ENCODE measurements at regions not wholly inside any gene's neighbourhood (a gene's known extent, or its start where the extent isn't known, plus 50 kb on each side); places are given as distances from the start of the nearest gene placed in this dataset.
"Not testable (repeated sequence)": the region's sequence is repeated elsewhere in the genome, so short reads cannot be mapped to it uniquely, and the experiment has no call there.

DNA sequence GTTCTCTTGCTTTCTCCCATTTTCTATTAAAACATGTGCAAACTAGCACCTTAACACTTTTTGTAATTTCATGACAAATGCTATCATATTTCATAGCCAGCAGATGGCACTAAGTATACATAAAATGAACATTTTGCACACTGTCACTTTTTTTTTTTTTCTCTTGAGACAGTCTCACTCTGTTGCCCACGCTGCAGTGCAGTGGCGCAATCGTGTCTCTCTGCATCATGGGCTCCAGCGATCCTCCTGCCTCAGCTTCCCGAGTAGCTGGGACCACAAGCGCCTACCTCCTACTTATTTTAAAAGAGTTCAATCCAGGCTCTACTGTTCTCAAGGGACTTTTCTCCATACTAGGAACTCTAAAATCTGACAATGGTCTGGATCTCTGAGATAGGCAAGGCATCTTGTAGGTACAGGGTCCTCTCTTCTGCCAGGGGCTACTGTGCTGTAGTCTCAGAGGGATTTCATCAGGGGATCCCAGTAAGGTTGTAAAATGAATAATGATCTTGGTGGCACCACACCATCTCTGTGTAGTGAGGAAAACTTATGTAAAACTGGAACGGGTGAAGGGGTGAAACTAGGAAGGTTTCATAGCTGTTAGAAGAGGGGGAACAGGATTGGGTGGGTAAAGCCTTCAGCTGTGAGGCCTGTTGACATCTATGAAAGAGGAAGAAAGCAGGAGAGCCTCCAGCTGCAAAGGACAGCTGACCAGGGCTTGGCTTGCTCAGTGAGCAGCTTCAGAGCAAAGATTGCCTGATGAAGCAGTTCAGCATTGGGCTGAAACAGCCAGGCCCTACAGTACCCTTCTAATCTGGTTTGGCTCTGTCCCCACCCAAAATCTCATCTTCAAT, 196.9 kb downstream of the AVL9 start:
- TF ChIP-seq CTCF (IDR thresholded peaks at IDR 0.05; ENCODE audit: poor library complexity): peak; percentile 44
- not testable (repeated sequence) for H3K27ac ChIP-seq; H3K4me3 ChIP-seq; H3K36me3 ChIP-seq (replicated peaks; ENCODE audit: insufficient read depth, low read depth); H3K27me3 ChIP-seq; H3K79me2 ChIP-seq; H3K9me2 ChIP-seq (replicated peaks; ENCODE audit: insufficient read depth); H3K4me1 ChIP-seq (ENCODE audit: insufficient read depth); H4K20me1 ChIP-seq (ENCODE audit: insufficient read depth, poor library complexity, severe bottlenecking); H2AFZ ChIP-seq; DNase-seq (ENCODE audit: low spot score); H3K9me3 ChIP-seq (ENCODE audit: low read depth)
- H3K4me2 ChIP-seq: peak overlapping the region; percentile 27
- 72% methylated on average over 7 of the region's 7 CpGs for WGBS (ENCODE audit: low lambda C conversion rate, missing lambda C conversion rate)

GRCh38 chr7:32688092-32688491, 192.8 kb downstream of the AVL9 start:
- not testable (repeated sequence) for H3K9me3 ChIP-seq (ENCODE audit: low read depth); H3K36me3 ChIP-seq (replicated peaks; ENCODE audit: insufficient read depth, low read depth); DNase-seq (ENCODE audit: low spot score); H3K79me2 ChIP-seq; H4K20me1 ChIP-seq (ENCODE audit: insufficient read depth, poor library complexity, severe bottlenecking); H3K9me2 ChIP-seq (replicated peaks; ENCODE audit: insufficient read depth); H3K4me3 ChIP-seq; H3K4me2 ChIP-seq; H3K4me1 ChIP-seq (ENCODE audit: insufficient read depth); H3K27me3 ChIP-seq; H2AFZ ChIP-seq; H3K27ac ChIP-seq
- WGBS (ENCODE audit: low lambda C conversion rate, missing lambda C conversion rate): 86% methylated on average over 12 of the region's 13 CpGs

- WGBS (ENCODE audit: low lambda C conversion rate, missing lambda C conversion rate): 58% methylated on average over 3 of the region's 3 CpGs
- no peak for DNase-seq (ENCODE audit: low spot score)
- no peak for TF ChIP-seq CTCF (IDR thresholded peaks at IDR 0.05; ENCODE audit: poor library complexity)
- no peak for TF ChIP-seq EZH2phosphoT487 (IDR thresholded peaks at IDR 0.05; ENCODE audit: low read depth, severe bottlenecking, unreplicated experiment)
- TF ChIP-seq EZH2 (IDR thresholded peaks at IDR 0.05; ENCODE audit: borderline replicate concordance): no peak
These were observed 185.9 kb downstream of the AVL9 start for GRCh38 chr7:32681174-32681518.

GRCh38 chr7:32680259-32681173, 185.2 kb downstream of the AVL9 start:
- DNase-seq (ENCODE audit: low spot score): peak; percentile 12
- 51% methylated on average over 6 of the region's 6 CpGs for WGBS (ENCODE audit: low lambda C conversion rate, missing lambda C conversion rate)
- Histone ChIP-seq H3K9me3 (ENCODE audit: low read depth) (no peaks in the 10 kb centered on the region), H4K20me1 (ENCODE audit: insufficient read depth, poor library complexity, severe bottlenecking) (no peaks in the 10 kb centered on the region), H3K9me2 (replicated peaks; ENCODE audit: insufficient read depth) (no peaks in the 10 kb centered on the region), H3K27ac (no peak overlapping the region), H3K79me2 (no peaks in the 10 kb centered on the region), H3K27me3 (no peaks in the 10 kb centered on the region), H3K36me3 (replicated peaks; ENCODE audit: insufficient read depth, low read depth) (no peaks in the 10 kb centered on the region), H3K4me2 (no peak overlapping the region), H3K4me1 (ENCODE audit: insufficient read depth) (no peaks in the 10 kb centered on the region), H3K4me3 (no peak overlapping the region), H2AFZ (no peak overlapping the region)
- TF ChIP-seq EZH2phosphoT487 (IDR thresholded peaks at IDR 0.05; ENCODE audit: low read depth, severe bottlenecking, unreplicated experiment): no peak
- TF ChIP-seq EZH2 (IDR thresholded peaks at IDR 0.05; ENCODE audit: borderline replicate concordance): no peak
- no peak for TF ChIP-seq CTCF (IDR thresholded peaks at IDR 0.05; ENCODE audit: poor library complexity)

More at GRCh38 chr7:32681174-32681518, 185.9 kb downstream of the AVL9 start:
- Histone ChIP-seq H4K20me1 (ENCODE audit: insufficient read depth, poor library complexity, severe bottlenecking) (no peaks in the 10 kb centered on the region), H3K27me3 (no peaks in the 10 kb centered on the region), H2AFZ (no peak overlapping the region), H3K36me3 (replicated peaks; ENCODE audit: insufficient read depth, low read depth) (no peaks in the 10 kb centered on the region), H3K79me2 (no peaks in the 10 kb centered on the region), H3K4me1 (ENCODE audit: insufficient read depth) (no peaks in the 10 kb centered on the region), H3K9me3 (ENCODE audit: low read depth) (no peaks in the 10 kb centered on the region), H3K4me3 (no peak overlapping the region), H3K4me2 (no peak overlapping the region), H3K9me2 (replicated peaks; ENCODE audit: insufficient read depth) (no peaks in the 10 kb centered on the region), H3K27ac (no peak overlapping the region)

All from hepatocyte (in vitro differentiated cells).